Skin epidermis (tissue), 12 donors: ENCODE measurements at regions not wholly inside any gene's neighbourhood (a gene's known extent, or its start where the extent isn't known, plus 50 kb on each side); places are given as distances from the start of the nearest gene placed in this dataset.

ENCODE experiments used
- H3K27ac ChIP-seq, 21 experiments: fragments of 200-600 bp; sonication (generic) in 11 of 21; one replicate each; pipeline ENCODE4 v1.5.0; 2020; ENCODE audit warnings: mild to moderate bottlenecking in 3 of 21, inconsistent platforms in 2 of 21, moderate library complexity in 2 of 21
- H3K4me3 ChIP-seq, 7 experiments: fragments of 200-600 bp; sonication (generic) in 2 of 7; one replicate each; pipeline ENCODE4 v1.5.0; 2020; ENCODE audit warnings: inconsistent platforms in 2 of 7, mild to moderate bottlenecking in 2 of 7, moderate library complexity in 1 of 7

GRCh38 chr11:44446996-44447771 lies 118.3 kb upstream of the CD82 start:
- no peak overlapping the region for H3K4me3 ChIP-seq

GRCh38 chr11:44450295-44450932 lies 115.0 kb upstream of the CD82 start:
- Histone ChIP-seq H3K4me3 (no peak overlapping the region), H3K27ac (no peak overlapping the region)

More at GRCh38 chr11:44446996-44447771, 118.3 kb upstream of the CD82 start:
- no peak overlapping the region for H3K27ac ChIP-seq

GRCh38 chr11:44451706-44452105 lies 113.8 kb upstream of the CD82 start:
- no peak overlapping the region for H3K4me3 ChIP-seq
- no peak overlapping the region for H3K27ac ChIP-seq

- Histone ChIP-seq H3K4me3 (no peak overlapping the region), H3K27ac (no peak overlapping the region)
Measured at GRCh38 chr11:44452827-44453572, 112.5 kb upstream of the CD82 start.

- no peak overlapping the region for H3K4me3 ChIP-seq
Measured at GRCh38 chr11:44453871-44454270, 111.6 kb upstream of the CD82 start.

GRCh38 chr11:44454666-44455065 lies 110.8 kb upstream of the CD82 start:
- H3K4me3 ChIP-seq, result no peak overlapping the region
- H3K27ac ChIP-seq, result no peak overlapping the region

More at GRCh38 chr11:44453871-44454270, 111.6 kb upstream of the CD82 start:
- H3K27ac ChIP-seq, result no peak overlapping the region

GRCh38 chr11:44456544-44457300 lies 108.7 kb upstream of the CD82 start:
- no peak overlapping the region for H3K4me3 ChIP-seq
- H3K27ac ChIP-seq, result no peak overlapping the region

GRCh38 chr11:44457862-44458261 lies 107.6 kb upstream of the CD82 start:
- Histone ChIP-seq H3K27ac (no peak overlapping the region), H3K4me3 (no peak overlapping the region)

GRCh38 chr11:44463751-44464150 lies 101.7 kb upstream of the CD82 start:
- Histone ChIP-seq H3K27ac (no peak overlapping the region), H3K4me3 (no peak overlapping the region)

GRCh38 chr11:44464741-44465140 lies 100.7 kb upstream of the CD82 start:
- H3K27ac ChIP-seq, result no peak overlapping the region

GRCh38 chr11:44466531-44467205 lies 98.8 kb upstream of the CD82 start:
- H3K27ac ChIP-seq, result no peak overlapping the region

More at GRCh38 chr11:44464741-44465140, 100.7 kb upstream of the CD82 start:
- H3K4me3 ChIP-seq, result no peak overlapping the region

GRCh38 chr11:44467413-44467812 lies 98.0 kb upstream of the CD82 start:
- no peak overlapping the region for H3K27ac ChIP-seq

More at GRCh38 chr11:44466531-44467205, 98.8 kb upstream of the CD82 start:
- no peak overlapping the region for H3K4me3 ChIP-seq

GRCh38 chr11:44467931-44468330 lies 97.5 kb upstream of the CD82 start:
- H3K4me3 ChIP-seq, result no peak overlapping the region
- no peak overlapping the region for H3K27ac ChIP-seq

More at GRCh38 chr11:44467413-44467812, 98.0 kb upstream of the CD82 start:
- H3K4me3 ChIP-seq, result no peak overlapping the region

GRCh38 chr11:44468345-44468988 lies 97.0 kb upstream of the CD82 start:
- no peak overlapping the region for H3K27ac ChIP-seq

GRCh38 chr11:44469412-44469811 lies 96.1 kb upstream of the CD82 start:
- no peak overlapping the region for H3K27ac ChIP-seq
- no peak overlapping the region for H3K4me3 ChIP-seq

More at GRCh38 chr11:44468345-44468988, 97.0 kb upstream of the CD82 start:
- no peak overlapping the region for H3K4me3 ChIP-seq

- no peak overlapping the region for H3K27ac ChIP-seq
- no peak overlapping the region for H3K4me3 ChIP-seq
Measured at GRCh38 chr11:44470854-44471253, 94.6 kb upstream of the CD82 start.

GRCh38 chr11:44471603-44472002 lies 93.9 kb upstream of the CD82 start:
- Histone ChIP-seq H3K4me3 (no peak overlapping the region), H3K27ac (no peak overlapping the region)

- Histone ChIP-seq H3K27ac (no peak overlapping the region), H3K4me3 (no peak overlapping the region)
Measured at GRCh38 chr11:44472916-44473315, 92.5 kb upstream of the CD82 start.

- Histone ChIP-seq H3K27ac (no peak overlapping the region), H3K4me3 (no peak overlapping the region)
Measured at GRCh38 chr11:44474702-44475101, 90.8 kb upstream of the CD82 start.
